Tibial nerve (tissue), 4 donors: ENCODE measurements at regions not wholly inside any gene's neighbourhood (a gene's known extent, or its start where the extent isn't known, plus 50 kb on each side); places are given as distances from the start of the nearest gene placed in this dataset.
"Not testable (repeated sequence)": the region's sequence is repeated elsewhere in the genome, so short reads cannot be mapped to it uniquely, and the experiment has no call there.

Source experiments
- EP300 ChIP-seq, 2 donors: sonication (generic); formaldehyde crosslinking; IDR thresholded peaks; one replicate each; pipeline ENCODE4 v1.6.1; 2017; ENCODE audit warnings: antibody characterized with exemption in 2 of 2, mild to moderate bottlenecking in 1 of 2
- POLR2A ChIP-seq, 2 donors: fragments of 450-650 bp; IDR thresholded peaks; one replicate each; pipeline ENCODE4 v1.6.1; 2017; ENCODE audit warnings: antibody characterized with exemption in 2 of 2, mild to moderate bottlenecking in 2 of 2, moderate library complexity in 2 of 2
- TF ChIP-seq, protein P1 (sequence below), 5 experiments: fragments of 200-600 bp in 3 of 5; fragments of 450-650 bp in 2 of 5; sonication (generic) in 3 of 5; IDR thresholded peaks; one replicate each; pipeline ENCODE4 v1.5.1; 2016 to 2019; ENCODE audit warnings: antibody characterized with exemption in 5 of 5, mild to moderate bottlenecking in 3 of 5, moderate library complexity in 2 of 5

DNA sequence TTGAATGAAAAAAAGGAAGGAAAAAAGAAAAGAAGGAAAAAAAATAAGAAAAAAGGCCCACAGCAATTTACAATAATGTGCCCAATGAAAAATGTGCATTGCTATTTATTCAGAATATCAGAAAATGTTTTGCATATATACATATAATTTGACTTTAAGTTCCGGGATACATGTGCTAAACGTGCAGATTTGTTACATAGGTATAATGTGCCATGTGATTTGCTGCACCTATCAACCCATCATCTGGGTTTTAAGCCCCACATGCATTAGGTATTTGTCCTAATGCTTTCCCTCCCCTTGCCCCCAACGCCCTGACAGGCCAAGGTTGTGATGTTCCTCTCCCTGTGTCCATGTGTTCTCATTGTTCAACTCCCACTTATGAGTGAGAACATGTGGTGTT is 738.0 kb upstream of the CDH6 start:
- TF ChIP-seq, protein P1, sequence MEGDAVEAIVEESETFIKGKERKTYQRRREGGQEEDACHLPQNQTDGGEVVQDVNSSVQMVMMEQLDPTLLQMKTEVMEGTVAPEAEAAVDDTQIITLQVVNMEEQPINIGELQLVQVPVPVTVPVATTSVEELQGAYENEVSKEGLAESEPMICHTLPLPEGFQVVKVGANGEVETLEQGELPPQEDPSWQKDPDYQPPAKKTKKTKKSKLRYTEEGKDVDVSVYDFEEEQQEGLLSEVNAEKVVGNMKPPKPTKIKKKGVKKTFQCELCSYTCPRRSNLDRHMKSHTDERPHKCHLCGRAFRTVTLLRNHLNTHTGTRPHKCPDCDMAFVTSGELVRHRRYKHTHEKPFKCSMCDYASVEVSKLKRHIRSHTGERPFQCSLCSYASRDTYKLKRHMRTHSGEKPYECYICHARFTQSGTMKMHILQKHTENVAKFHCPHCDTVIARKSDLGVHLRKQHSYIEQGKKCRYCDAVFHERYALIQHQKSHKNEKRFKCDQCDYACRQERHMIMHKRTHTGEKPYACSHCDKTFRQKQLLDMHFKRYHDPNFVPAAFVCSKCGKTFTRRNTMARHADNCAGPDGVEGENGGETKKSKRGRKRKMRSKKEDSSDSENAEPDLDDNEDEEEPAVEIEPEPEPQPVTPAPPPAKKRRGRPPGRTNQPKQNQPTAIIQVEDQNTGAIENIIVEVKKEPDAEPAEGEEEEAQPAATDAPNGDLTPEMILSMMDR (IDR thresholded peaks at IDR 0.05): not testable (repeated sequence)
- not testable (repeated sequence) for TF ChIP-seq EP300, POLR2A (IDR thresholded peaks at IDR 0.05)
